ENCODE measurements at regions not wholly inside any gene's neighbourhood (a gene's known extent, or its start where the extent isn't known, plus 50 kb on each side); places are given as distances from the start of the nearest gene placed in this dataset.
"Not testable (repeated sequence)": the region's sequence is repeated elsewhere in the genome, so short reads cannot be mapped to it uniquely, and the experiment has no call there.

- no peak for DNase-seq (ENCODE audit: low spot score)
These were observed 213.6 kb downstream of the KLF6 start for GRCh38 chr10:3571310-3571825.

- no peak for DNase-seq (ENCODE audit: low spot score)
These were observed 214.1 kb downstream of the KLF6 start for GRCh38 chr10:3570855-3571266.

GRCh38 chr10:3570131-3570729 lies 214.8 kb downstream of the KLF6 start:
- DNase-seq (ENCODE audit: low spot score), result no peak

- DNase-seq (ENCODE audit: low spot score), result no peak
These were observed 216.0 kb downstream of the KLF6 start for GRCh38 chr10:3568983-3569382.

GRCh38 chr10:3568392-3568791 lies 216.6 kb downstream of the KLF6 start:
- DNase-seq (ENCODE audit: low spot score), result no peak

- DNase-seq (ENCODE audit: low spot score), result no peak
These were observed 217.6 kb downstream of the KLF6 start for GRCh38 chr10:3567291-3567963.

- no peak for DNase-seq (ENCODE audit: low spot score)
These were observed 218.4 kb downstream of the KLF6 start for GRCh38 chr10:3566627-3567026.

- no peak for DNase-seq (ENCODE audit: low spot score)
These were observed 220.5 kb downstream of the KLF6 start for GRCh38 chr10:3564346-3565002.

- DNase-seq (ENCODE audit: low spot score), result no peak
These were observed 221.7 kb downstream of the KLF6 start for GRCh38 chr10:3563298-3563697.

- DNase-seq (ENCODE audit: low spot score), result not testable (repeated sequence)
These were observed 224.4 kb downstream of the KLF6 start for GRCh38 chr10:3560628-3561027.

GRCh38 chr10:3559527-3559926 lies 225.5 kb downstream of the KLF6 start:
- DNase-seq (ENCODE audit: low spot score), result no peak

GRCh38 chr10:3559011-3559410 lies 226.0 kb downstream of the KLF6 start:
- no peak for DNase-seq (ENCODE audit: low spot score)

- DNase-seq (ENCODE audit: low spot score), result not testable (repeated sequence)
These were observed 228.6 kb downstream of the KLF6 start for GRCh38 chr10:3556191-3557017.

- no peak for DNase-seq (ENCODE audit: low spot score)
These were observed 230.9 kb downstream of the KLF6 start for GRCh38 chr10:3554121-3554522.

GRCh38 chr10:3552281-3552680 lies 232.7 kb downstream of the KLF6 start:
- DNase-seq (ENCODE audit: low spot score), result no peak

- no peak for DNase-seq (ENCODE audit: low spot score)
These were observed 233.2 kb downstream of the KLF6 start for GRCh38 chr10:3551761-3552160.

- no peak for DNase-seq (ENCODE audit: low spot score)
These were observed 235.9 kb downstream of the KLF6 start for GRCh38 chr10:3549118-3549517.

- DNase-seq (ENCODE audit: low spot score), result no peak
These were observed 236.3 kb downstream of the KLF6 start for GRCh38 chr10:3548702-3549101.

- no peak for DNase-seq (ENCODE audit: low spot score)
These were observed 236.9 kb downstream of the KLF6 start for GRCh38 chr10:3548076-3548475.

GRCh38 chr10:3544561-3544960 lies 240.4 kb downstream of the KLF6 start:
- DNase-seq (ENCODE audit: low spot score), result no peak

GRCh38 chr10:3542185-3542611 lies 242.8 kb downstream of the KLF6 start:
- no peak for DNase-seq (ENCODE audit: low spot score)

- DNase-seq (ENCODE audit: low spot score), result no peak
These were observed 245.2 kb downstream of the KLF6 start for GRCh38 chr10:3539696-3540383.

All from CD4-positive, alpha-beta T cell treated with Interleukin-2 at 100 ng/mL for 4 hours (primary cell).